Natural killer cell (primary cell): ENCODE measurements at regions not wholly inside any gene's neighbourhood (a gene's known extent, or its start where the extent isn't known, plus 50 kb on each side); places are given as distances from the start of the nearest gene placed in this dataset.

Source experiments
- ATAC-seq, 3 donors: fragments of 150-1000 bp in 2 of 3; fragments of 200-7000 bp in 1 of 3; cut with Tn5 transposase; 1 replicate in 1 of 3; 2 replicates in 2 of 3; pipeline ENCODE4 v1.10.0; 2021; ENCODE audit warnings: mild to moderate bottlenecking in 2 of 3, moderate library complexity in 2 of 3
- DNase-seq, 2 donors: peaks; one replicate each; pipeline versions ENCODE4 v3.0.0 to v3.0.0-alpha.2; 2013 to 2021; ENCODE audit warnings: mixed read lengths in 1 of 2
- H3K27ac ChIP-seq: one replicate; pipeline ENCODE4 v1.5.1; 2013; ENCODE audit warnings: mild to moderate bottlenecking, low read length
- H3K27me3 ChIP-seq: one replicate; pipeline ENCODE4 v1.6.1; 2013; ENCODE audit warnings: low read length; ENCODE audit not compliant: control insufficient read depth, insufficient read depth
- H3K36me3 ChIP-seq: one replicate; pipeline ENCODE4 v1.6.1; 2013; ENCODE audit warnings: low read length; ENCODE audit not compliant: control insufficient read depth, insufficient read depth
- H3K4me1 ChIP-seq: one replicate; pipeline ENCODE4 v1.6.1; 2013; ENCODE audit warnings: low read length; ENCODE audit not compliant: control insufficient read depth, insufficient read depth
- H3K4me3 ChIP-seq: one replicate; pipeline ENCODE4 v1.5.1; 2013; ENCODE audit warnings: low read length
- H3K9me3 ChIP-seq: one replicate; pipeline ENCODE4 v1.6.1; 2013; ENCODE audit warnings: low read length; ENCODE audit not compliant: control insufficient read depth, insufficient read depth
- H3K27ac Mint-ChIP-seq, 2 donors: one replicate each; pipeline ENCODE4 v1.8.0; 2022; ENCODE audit warnings: mild to moderate bottlenecking in 2 of 2, mixed read lengths in 2 of 2, moderate library complexity in 1 of 2
- H3K27me3 Mint-ChIP-seq, 2 donors: one replicate each; pipeline ENCODE4 v1.8.0; 2022; ENCODE audit warnings: low read depth in 2 of 2, mixed read lengths in 2 of 2
- H3K36me3 Mint-ChIP-seq: one replicate; pipeline ENCODE4 v1.8.0; 2022; ENCODE audit warnings: mixed read lengths
- H3K4me1 Mint-ChIP-seq, 2 donors: one replicate each; pipeline ENCODE4 v1.8.0; 2022; ENCODE audit warnings: mixed read lengths in 2 of 2
- H3K4me3 Mint-ChIP-seq: one replicate; pipeline ENCODE4 v1.8.0; 2022; ENCODE audit warnings: mild to moderate bottlenecking, moderate library complexity, mixed read lengths
- H3K9me3 Mint-ChIP-seq, 2 donors: one replicate each; pipeline ENCODE4 v1.8.0; 2022; ENCODE audit warnings: mixed read lengths in 2 of 2
- CTCF ChIP-seq: fragments of 200-600 bp; IDR thresholded peaks from one replicate; pipeline ENCODE4 v1.8.0; 2022; ENCODE audit warnings: antibody characterized with exemption
- WGBS: methylation state at CpG from one replicate; pipeline ENCODE4 v1.1.7; 2013; ENCODE audit warnings: missing lambda C conversion rate; ENCODE audit not compliant: insufficient coverage; 5-methylcytosine and 5-hydroxymethylcytosine counted together
- intact Hi-C: fragments of 100-400 bp; cut with micrococcal nuclease; formaldehyde crosslinking; loops from one replicate; pipeline ENCODE4 v1.14.2; 2022

GRCh38 chr7:52088008-52088901, 771.6 kb upstream of the COBL start:
- H3K4me1 Mint-ChIP-seq, result no peaks in the 10 kb centered on the region
- ATAC-seq (no peak), DNase-seq (no peak)
- no peak overlapping the region for H3K27ac Mint-ChIP-seq
- Histone ChIP-seq H3K27ac (no peak overlapping the region), H3K27me3 (no peaks in the 10 kb centered on the region), H3K36me3 (no peaks in the 10 kb centered on the region), H3K9me3 (peaks cover 22% of the 10 kb centered on the region), H3K4me1 (no peaks in the 10 kb centered on the region), H3K4me3 (no peak overlapping the region)
- WGBS, result 19% methylated on average over 48 of the region's 49 CpGs
- no peaks in the 10 kb centered on the region for H3K36me3 Mint-ChIP-seq
- H3K9me3 Mint-ChIP-seq, result peaks cover 11 to 20% of the 10 kb centered on the region in 2 donors
- H3K4me3 Mint-ChIP-seq, result no peak overlapping the region
- H3K27me3 Mint-ChIP-seq, result no peaks in the 10 kb centered on the region
- TF ChIP-seq CTCF, result no peak
- intact Hi-C loops, result no loop called here

GRCh38 chr7:52085610-52086009, 769.0 kb upstream of the COBL start:
- no peaks in the 10 kb centered on the region for H3K36me3 Mint-ChIP-seq
- H3K4me1 Mint-ChIP-seq, result no peaks in the 10 kb centered on the region
- H3K27me3 Mint-ChIP-seq, result no peaks in the 10 kb centered on the region
- 27% methylated on average over 2 of the region's 2 CpGs for WGBS
- TF ChIP-seq CTCF, result no peak
- DNase-seq (no peak), ATAC-seq (no peak)
- H3K9me3 Mint-ChIP-seq, result peaks cover 7 to 16% of the 10 kb centered on the region in 2 donors
- Histone ChIP-seq H3K27me3 (no peaks in the 10 kb centered on the region), H3K4me3 (no peak overlapping the region), H3K4me1 (no peaks in the 10 kb centered on the region), H3K27ac (no peak overlapping the region), H3K36me3 (no peaks in the 10 kb centered on the region), H3K9me3 (peaks cover 15% of the 10 kb centered on the region)
- no peak overlapping the region for H3K4me3 Mint-ChIP-seq
- no peak overlapping the region for H3K27ac Mint-ChIP-seq
- intact Hi-C loops, result no loop called here

- H3K4me1 Mint-ChIP-seq, result no peaks in the 10 kb centered on the region
- DNase-seq (no peak), ATAC-seq (no peak)
- H3K36me3 ChIP-seq, result no peaks in the 10 kb centered on the region
- WGBS, result no CpG with 5 or more reads among the region's 2 CpGs
- no peak overlapping the region for H3K27ac Mint-ChIP-seq
- no peak overlapping the region for H3K27ac ChIP-seq
- intact Hi-C loops, result no loop called here
- peaks cover 15 to 33% of the 10 kb centered on the region in 2 donors for H3K9me3 Mint-ChIP-seq
- no peak overlapping the region for H3K4me3 Mint-ChIP-seq
- H3K4me1 ChIP-seq, result no peaks in the 10 kb centered on the region
- H3K27me3 Mint-ChIP-seq, result no peaks in the 10 kb centered on the region
- no peaks in the 10 kb centered on the region for H3K36me3 Mint-ChIP-seq
- no peak overlapping the region for H3K4me3 ChIP-seq
- peaks cover 15% of the 10 kb centered on the region for H3K9me3 ChIP-seq
- TF ChIP-seq CTCF, result no peak
- no peaks in the 10 kb centered on the region for H3K27me3 ChIP-seq
Observed at GRCh38 chr7:52080493-52080892, 763.9 kb upstream of the COBL start.

GRCh38 chr7:52079726-52080125, 763.1 kb upstream of the COBL start:
- Mint-ChIP-seq H3K27ac (no peak overlapping the region), H3K4me3 (no peak overlapping the region), H3K27me3 (no peaks in the 10 kb centered on the region), H3K9me3 (peaks cover 14 to 34% of the 10 kb centered on the region in 2 donors), H3K4me1 (no peaks in the 10 kb centered on the region), H3K36me3 (no peaks in the 10 kb centered on the region)
- no peak overlapping the region for H3K4me3 ChIP-seq
- ATAC-seq, result no peak
- no peak for TF ChIP-seq CTCF
- no peaks in the 10 kb centered on the region for H3K4me1 ChIP-seq
- no peak for DNase-seq
- no peaks in the 10 kb centered on the region for H3K36me3 ChIP-seq
- intact Hi-C loops, result no loop called here
- no peaks in the 10 kb centered on the region for H3K27me3 ChIP-seq
- H3K9me3 ChIP-seq, result peaks cover 12% of the 10 kb centered on the region
- H3K27ac ChIP-seq, result no peak overlapping the region
